Stomach (tissue), 8 donors: ENCODE measurements at regions not wholly inside any gene's neighbourhood (a gene's known extent, or its start where the extent isn't known, plus 50 kb on each side); places are given as distances from the start of the nearest gene placed in this dataset.

Experiments used
- DNase-seq, 2 donors: peaks; one replicate each; pipeline versions ENCODE4 v3.0.0 to v3.0.0-alpha.2; 2013 to 2019
- H3K27ac ChIP-seq, 5 donors: fragments of 200-600 bp in 4 of 5; sonication (generic) in 4 of 5; one replicate each; pipeline ENCODE4 v1.5.1; 2013 to 2019; ENCODE audit warnings: mild to moderate bottlenecking in 1 of 5, moderate library complexity in 1 of 5
- H3K27me3 ChIP-seq, 3 donors: fragments of 200-600 bp; sonication (generic); one replicate each; pipeline ENCODE4 v1.5.1; 2017 to 2019; ENCODE audit warnings: mixed run types in 1 of 3
- H3K36me3 ChIP-seq, 4 donors: fragments of 200-600 bp; sonication (generic); 1 replicate in 3 of 4; 2 replicates in 1 of 4; pipeline ENCODE4 v1.5.1; 2016 to 2019
- H3K4me1 ChIP-seq, 4 donors: fragments of 200-600 bp; sonication (generic); one replicate each; pipeline ENCODE4 v1.5.1; 2016 to 2019
- H3K4me3 ChIP-seq, 4 donors: fragments of 200-600 bp; sonication (generic) in 3 of 4; one replicate each; pipeline ENCODE4 v1.5.1; 2016 to 2019; ENCODE audit warnings: mild to moderate bottlenecking in 1 of 4
- H3K9me3 ChIP-seq, 4 donors: fragments of 200-600 bp; sonication (generic); one replicate each; pipeline ENCODE4 v1.5.1; 2016 to 2019
- CTCF ChIP-seq, 7 experiments: fragments of 450-650 bp in 4 of 7; fragments of 200-600 bp in 3 of 7; sonication (generic) in 3 of 7; IDR thresholded peaks; one replicate each; pipeline ENCODE4 v1.5.1; 2016 to 2019; ENCODE audit warnings: antibody characterized with exemption in 7 of 7, control low read depth in 2 of 7, mild to moderate bottlenecking in 1 of 7
- EP300 ChIP-seq: sonication (generic); formaldehyde crosslinking; IDR thresholded peaks from one replicate; pipeline ENCODE4 v1.6.1; 2017; ENCODE audit warnings: antibody characterized with exemption
- POLR2A ChIP-seq, 4 donors: fragments of 450-650 bp; IDR thresholded peaks; one replicate each; pipeline ENCODE4 v1.6.1; 2016; ENCODE audit warnings: antibody characterized with exemption in 4 of 4, control low read depth in 2 of 4, mild to moderate bottlenecking in 1 of 4, moderate library complexity in 1 of 4
- POLR2AphosphoS5 ChIP-seq, 3 donors: sonication (generic); formaldehyde crosslinking; IDR thresholded peaks; one replicate each; pipeline ENCODE4 v1.6.1; 2016; ENCODE audit warnings: antibody characterized with exemption in 3 of 3
- WGBS, 5 donors: extraction: QIAGEN DNeasy Blood & Tissue Kit in 3 of 5; methylation state at CpG; one replicate each; pipeline versions ENCODE4 v1.1.5 to v1.1.7; 2013 to 2018; 5-methylcytosine and 5-hydroxymethylcytosine counted together
- intact Hi-C: fragments of 100-400 bp; cut with DNase I; formaldehyde crosslinking; loops from one replicate; pipeline ENCODE4 v1.15.1; 2023; ENCODE audit warnings: low total_unique reads
- donor health status: healthy with polysubstance abuse.
- donor health status: Bipolar disorder and iron deficiency.
- donor health status: healthy.

- no peak for DNase-seq
- no peaks in the 10 kb centered on the region for H3K27me3 ChIP-seq
- WGBS, 5 donors, result 77 to 87% (median 83%) methylated on average over 6 of the region's 6 CpGs
- no peak for TF ChIP-seq EP300
- TF ChIP-seq CTCF (IDR thresholded peaks at IDR 0.05), result no peak
- TF ChIP-seq POLR2AphosphoS5 (IDR thresholded peaks at IDR 0.05), result no peak
- TF ChIP-seq POLR2A (IDR thresholded peaks at IDR 0.05), result no peak
- H3K36me3 ChIP-seq, result no peaks in the 10 kb centered on the region
- H3K4me3 ChIP-seq, result no peak overlapping the region
- H3K9me3 ChIP-seq, result no peaks in the 10 kb centered on the region
- H3K4me1 ChIP-seq, result no peaks in the 10 kb centered on the region
- intact Hi-C loops, result no loop called here
- no peak overlapping the region for H3K27ac ChIP-seq
Observed at GRCh38 chr10:62538606-62539005, 164.4 kb downstream of the ZNF365 start.

DNA sequence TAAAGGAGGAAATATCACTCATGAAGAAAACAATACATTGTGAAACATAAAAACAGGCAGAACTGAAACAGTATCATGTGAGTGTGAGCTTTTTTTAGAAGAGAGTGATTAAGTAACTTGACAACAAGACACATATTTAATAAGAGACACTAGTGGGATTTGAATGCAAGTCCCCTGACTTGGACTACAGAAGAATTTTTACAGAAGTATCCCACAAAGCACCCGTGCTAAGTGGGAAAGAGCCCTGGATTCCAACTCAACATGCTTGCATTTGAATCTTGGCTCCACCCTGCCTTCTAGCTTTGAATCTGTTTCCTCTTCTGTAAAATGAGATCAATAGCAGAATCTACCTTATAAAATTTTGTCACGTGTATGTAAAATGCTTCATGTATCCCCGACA, 166.2 kb downstream of the ZNF365 start:
- WGBS, 5 donors, result 56 to 75% (median 73%) methylated on average over 3 of the region's 3 CpGs
- no peaks in the 10 kb centered on the region for H3K36me3 ChIP-seq

DNA sequence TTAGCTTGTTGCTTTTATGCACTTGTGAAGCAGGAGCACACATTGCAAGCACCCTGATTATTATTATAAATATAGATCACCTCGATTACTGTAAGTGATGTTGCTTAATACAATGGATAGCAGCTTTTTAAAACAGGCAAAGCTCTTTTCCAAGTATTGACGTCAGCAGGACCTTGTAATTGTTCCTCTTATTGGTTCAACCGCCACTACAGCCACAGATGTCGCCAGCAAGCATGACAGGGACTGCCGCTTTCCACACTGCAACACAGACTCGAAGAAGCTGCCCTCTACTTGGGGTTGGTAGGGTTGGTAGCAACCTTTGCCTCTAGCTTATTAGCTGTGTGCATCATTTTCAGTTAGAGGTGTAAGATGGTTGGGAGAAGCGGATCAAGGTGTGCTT, 167.6 kb downstream of the ZNF365 start:
- H3K27me3 ChIP-seq, result no peaks in the 10 kb centered on the region
- no peak for TF ChIP-seq POLR2A (IDR thresholded peaks at IDR 0.05)
- no peak for TF ChIP-seq EP300
- TF ChIP-seq POLR2AphosphoS5 (IDR thresholded peaks at IDR 0.05), result no peak
- no peak for TF ChIP-seq CTCF (IDR thresholded peaks at IDR 0.05)
- no peak overlapping the region for H3K4me3 ChIP-seq
- H3K36me3 ChIP-seq, result no peaks in the 10 kb centered on the region
- intact Hi-C loops, result no loop called here
- no peaks in the 10 kb centered on the region for H3K4me1 ChIP-seq
- WGBS, 5 donors, result 68 to 77% (median 70%) methylated on average over 7 of the region's 7 CpGs
- DNase-seq, result peak in 1 of 2 donors; percentile 23
- no peak overlapping the region for H3K27ac ChIP-seq
- no peaks in the 10 kb centered on the region for H3K9me3 ChIP-seq

More for the DNA sequence above, 166.2 kb downstream of the ZNF365 start:
- H3K4me3 ChIP-seq, result no peak overlapping the region
- H3K27me3 ChIP-seq, result no peaks in the 10 kb centered on the region
- intact Hi-C loops, result no loop called here
- no peak for TF ChIP-seq POLR2A (IDR thresholded peaks at IDR 0.05)
- no peak for TF ChIP-seq EP300
- TF ChIP-seq POLR2AphosphoS5 (IDR thresholded peaks at IDR 0.05), result no peak
- no peak for TF ChIP-seq CTCF (IDR thresholded peaks at IDR 0.05)
- H3K4me1 ChIP-seq, result no peaks in the 10 kb centered on the region
- no peaks in the 10 kb centered on the region for H3K9me3 ChIP-seq
- no peak overlapping the region for H3K27ac ChIP-seq
- no peak for DNase-seq

DNA sequence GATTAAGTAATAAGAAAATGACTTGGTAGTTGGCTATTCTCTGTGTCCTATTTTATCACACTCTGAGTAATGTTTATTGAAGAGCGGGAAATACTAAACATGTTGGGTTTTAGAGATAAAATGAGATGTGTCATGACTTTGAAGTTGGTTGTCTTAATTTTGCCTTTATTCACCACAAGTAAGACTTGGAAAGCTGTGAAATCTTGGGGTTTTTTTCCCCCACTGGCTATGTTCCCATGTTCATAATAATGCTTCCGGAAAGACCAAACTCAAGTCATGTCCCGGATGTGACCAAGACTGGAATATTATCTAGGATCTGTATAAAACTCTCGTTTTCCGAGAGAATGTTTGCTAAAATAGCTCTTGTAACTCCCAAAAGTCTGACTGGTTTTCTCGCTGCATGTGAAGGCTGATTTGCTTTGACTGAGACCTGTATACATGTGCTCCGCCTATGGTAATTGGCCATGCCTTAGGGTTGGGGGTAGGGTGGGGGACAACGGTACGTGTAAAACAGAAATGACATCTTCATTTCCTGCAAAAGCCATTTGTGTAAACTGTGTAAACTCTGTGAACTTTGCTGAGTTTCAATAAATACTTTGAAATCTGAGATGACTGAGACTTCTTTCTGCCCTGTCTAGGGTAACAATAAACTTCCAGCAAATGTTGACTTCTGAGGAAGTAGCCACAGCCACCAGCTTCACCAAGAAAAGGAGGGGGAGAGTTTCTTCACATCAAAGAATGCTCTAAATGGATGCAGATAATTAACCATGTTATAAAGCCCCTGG, 169.6 kb downstream of the ZNF365 start:
- TF ChIP-seq POLR2AphosphoS5 (IDR thresholded peaks at IDR 0.05), result no peak
- TF ChIP-seq POLR2A (IDR thresholded peaks at IDR 0.05), result no peak
- no peak for TF ChIP-seq CTCF (IDR thresholded peaks at IDR 0.05)
- TF ChIP-seq EP300, result no peak
- intact Hi-C loops, result no loop called here
- no peaks in the 10 kb centered on the region for H3K36me3 ChIP-seq
- H3K4me1 ChIP-seq, result no peaks in the 10 kb centered on the region
- DNase-seq, result no peak
- WGBS, 5 donors, result 54 to 71% (median 68%) methylated on average over 9 of the region's 9 CpGs
- no peak overlapping the region for H3K27ac ChIP-seq
- no peaks in the 10 kb centered on the region for H3K9me3 ChIP-seq
- H3K27me3 ChIP-seq, result no peaks in the 10 kb centered on the region
- H3K4me3 ChIP-seq, result no peak overlapping the region
